ENCODE measurements at regions not wholly inside any gene's neighbourhood (a gene's known extent, or its start where the extent isn't known, plus 50 kb on each side); places are given as distances from the start of the nearest gene placed in this dataset.

DNA sequence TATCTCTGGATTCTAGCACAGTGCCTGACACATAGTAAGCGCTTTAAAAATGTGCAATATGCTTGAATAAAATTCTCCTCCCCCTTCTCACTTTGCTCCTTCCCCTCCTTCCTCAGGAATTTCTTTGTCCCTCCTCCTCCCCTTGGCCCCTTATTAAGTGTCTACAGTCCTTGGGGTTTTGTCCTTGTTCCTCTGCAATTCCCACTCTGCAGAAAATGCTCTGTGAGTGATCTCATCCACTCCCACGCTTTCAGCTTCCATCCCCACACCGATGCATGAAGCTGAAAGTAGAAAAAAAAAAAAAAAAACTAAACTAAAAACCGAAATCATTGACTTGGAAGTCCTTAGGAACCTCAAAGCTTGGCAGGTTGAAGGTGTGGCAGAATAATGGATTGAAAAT lies 273.6 kb downstream of the RRAGC start:
- CTCF ChIA-PET = interaction anchor here (1.1 kb wide), 1 partner anchor 13 kb away, joined by 4 read pairs; no protein-coding TSS in a partner anchor
- H2AFZ ChIP-seq (ENCODE audit: low read depth, low read length, poor library complexity, severe bottlenecking) = no peak overlapping the region
- peaks cover 0 to 12% of the 10 kb centered on the region in 2 experiments; a peak in 2 of 4 replicates for H3K4me1 ChIP-seq (ENCODE audit: control insufficient read depth in 1 of 2, insufficient read depth in 2 of 2, low read length in 2 of 2)
- intact Hi-C loops (cut with micrococcal nuclease) = loop anchor here (2.0 kb wide), 1 partner anchor 559 kb away; no protein-coding TSS in a partner anchor
- POLR2A ChIA-PET = no interaction called here
- TF ChIP-seq, protein P1, sequence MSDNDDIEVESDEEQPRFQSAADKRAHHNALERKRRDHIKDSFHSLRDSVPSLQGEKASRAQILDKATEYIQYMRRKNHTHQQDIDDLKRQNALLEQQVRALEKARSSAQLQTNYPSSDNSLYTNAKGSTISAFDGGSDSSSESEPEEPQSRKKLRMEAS (IDR thresholded peaks at IDR 0.05) = no peak
- TF ChIP-seq, protein P2, sequence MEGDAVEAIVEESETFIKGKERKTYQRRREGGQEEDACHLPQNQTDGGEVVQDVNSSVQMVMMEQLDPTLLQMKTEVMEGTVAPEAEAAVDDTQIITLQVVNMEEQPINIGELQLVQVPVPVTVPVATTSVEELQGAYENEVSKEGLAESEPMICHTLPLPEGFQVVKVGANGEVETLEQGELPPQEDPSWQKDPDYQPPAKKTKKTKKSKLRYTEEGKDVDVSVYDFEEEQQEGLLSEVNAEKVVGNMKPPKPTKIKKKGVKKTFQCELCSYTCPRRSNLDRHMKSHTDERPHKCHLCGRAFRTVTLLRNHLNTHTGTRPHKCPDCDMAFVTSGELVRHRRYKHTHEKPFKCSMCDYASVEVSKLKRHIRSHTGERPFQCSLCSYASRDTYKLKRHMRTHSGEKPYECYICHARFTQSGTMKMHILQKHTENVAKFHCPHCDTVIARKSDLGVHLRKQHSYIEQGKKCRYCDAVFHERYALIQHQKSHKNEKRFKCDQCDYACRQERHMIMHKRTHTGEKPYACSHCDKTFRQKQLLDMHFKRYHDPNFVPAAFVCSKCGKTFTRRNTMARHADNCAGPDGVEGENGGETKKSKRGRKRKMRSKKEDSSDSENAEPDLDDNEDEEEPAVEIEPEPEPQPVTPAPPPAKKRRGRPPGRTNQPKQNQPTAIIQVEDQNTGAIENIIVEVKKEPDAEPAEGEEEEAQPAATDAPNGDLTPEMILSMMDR (IDR thresholded peaks at IDR 0.05 in 2 of 3, conservative IDR thresholded peaks at IDR 0.05 in 1 of 3; ENCODE audit: borderline replicate concordance in 1 of 3, insufficient read depth in 1 of 3, low read depth in 2 of 3, low read length in 2 of 3) = no peak
- TF ChIP-seq CEBPB (IDR thresholded peaks at IDR 0.05; ENCODE audit: low read depth) (no peak), SP1 (IDR thresholded peaks at IDR 0.05; ENCODE audit: low read depth) (no peak), RAD21 (IDR thresholded peaks at IDR 0.05; ENCODE audit: low read depth) (no peak), ZFX (IDR thresholded peaks at IDR 0.05) (no peak)
- peaks cover 0 to 3% of the 10 kb centered on the region in 2 experiments; a peak in 1 of 4 replicates for H3K9me3 ChIP-seq (ENCODE audit: control insufficient read depth in 1 of 2, insufficient read depth in 1 of 2, low read depth in 1 of 2, low read length in 2 of 2)
- no peak overlapping the region for H3K27ac ChIP-seq (ENCODE audit: low read depth, low read length)
- H3K9me2 ChIP-seq (ENCODE audit: insufficient read depth) = no peaks in the 10 kb centered on the region
- H3K79me2 ChIP-seq (ENCODE audit: insufficient read depth, low read length) = no peaks in the 10 kb centered on the region
- RAD21 ChIA-PET (ENCODE audit: low non-redundant PET in 1 of 2, low total read pairs in 2 of 2, uncharacterized antibody in 2 of 2, unreplicated experiment in 2 of 2) = interaction anchor here in 1 of 2 experiments (0.6 kb wide), 1 partner anchor 24 kb away, joined by 3 read pairs; no protein-coding TSS in a partner anchor
- no peak overlapping the region for H3K4me3 ChIP-seq (replicated peaks in 1 of 2; ENCODE audit: low read depth in 1 of 2, low read length in 2 of 2)
- H3K36me3 ChIP-seq (ENCODE audit: control insufficient read depth in 1 of 2, insufficient read depth in 2 of 2, low read length in 2 of 2) = no peaks in the 10 kb centered on the region
- no peak overlapping the region for H3K9ac ChIP-seq (ENCODE audit: low read length)
- BruUV-seq (replicated peaks) = no TSS peak
- no peaks in the 10 kb centered on the region for H3K27me3 ChIP-seq (ENCODE audit: insufficient read depth, low read length)
- no peak overlapping the region for H3K4me2 ChIP-seq (ENCODE audit: low read length)
- DNase-seq (ENCODE audit: low read depth, low spot score) (no peak), ATAC-seq (no peak)
- no peaks in the 10 kb centered on the region for H4K20me1 ChIP-seq (ENCODE audit: insufficient read depth)

DNA sequence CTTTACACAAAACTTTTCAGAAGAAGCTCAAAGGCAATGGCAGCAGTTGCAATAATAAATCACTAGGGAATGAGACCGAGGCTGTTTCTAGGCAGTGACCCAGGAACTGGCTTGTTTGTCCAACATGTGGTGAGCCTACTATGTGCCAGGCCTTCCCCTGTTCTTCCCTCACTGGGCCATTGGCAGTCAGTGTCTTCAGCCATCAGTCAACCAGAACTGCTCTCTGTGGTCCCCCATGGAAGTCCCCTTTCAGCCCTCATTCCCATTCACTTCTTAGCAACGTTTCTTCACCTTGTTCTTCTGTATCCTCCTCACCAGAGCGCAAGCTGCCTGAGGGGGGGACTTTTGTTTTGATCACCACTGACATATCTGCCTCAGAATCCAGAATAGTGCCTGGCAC lies 274.1 kb downstream of the RRAGC start:
- ChIA-PET RAD21 (ENCODE audit: low non-redundant PET in 1 of 2, low total read pairs in 2 of 2, uncharacterized antibody in 2 of 2, unreplicated experiment in 2 of 2) (interaction anchor here in 1 of 2 experiments (0.6 kb wide), 1 partner anchor 23 kb away, joined by 3 read pairs; no protein-coding TSS in a partner anchor), POLR2A (no interaction called here), CTCF (no interaction called here)
- Histone ChIP-seq H3K9me2 (ENCODE audit: insufficient read depth) (no peaks in the 10 kb centered on the region), H3K27ac (ENCODE audit: low read depth, low read length) (no peak overlapping the region), H3K9ac (ENCODE audit: low read length) (no peak overlapping the region), H3K36me3 (ENCODE audit: control insufficient read depth in 1 of 2, insufficient read depth in 2 of 2, low read length in 2 of 2) (no peaks in the 10 kb centered on the region), H2AFZ (ENCODE audit: low read depth, low read length, poor library complexity, severe bottlenecking) (no peak overlapping the region), H3K9me3 (ENCODE audit: control insufficient read depth in 1 of 2, insufficient read depth in 1 of 2, low read depth in 1 of 2, low read length in 2 of 2) (no peaks in the 10 kb centered on the region), H3K27me3 (ENCODE audit: insufficient read depth, low read length) (no peaks in the 10 kb centered on the region), H3K4me2 (ENCODE audit: low read length) (no peak overlapping the region), H3K4me1 (ENCODE audit: control insufficient read depth in 1 of 2, insufficient read depth in 2 of 2, low read length in 2 of 2) (peaks cover 0 to 12% of the 10 kb centered on the region in 2 experiments; a peak in 2 of 4 replicates), H3K79me2 (ENCODE audit: insufficient read depth, low read length) (no peaks in the 10 kb centered on the region), H3K4me3 (replicated peaks in 1 of 2; ENCODE audit: low read depth in 1 of 2, low read length in 2 of 2) (no peak overlapping the region), H4K20me1 (ENCODE audit: insufficient read depth) (no peaks in the 10 kb centered on the region)
- intact Hi-C loops (cut with micrococcal nuclease) = no loop called here
- TF ChIP-seq JUND (IDR thresholded peaks at IDR 0.05) (no peak), ELF1 (IDR thresholded peaks at IDR 0.05; ENCODE audit: borderline replicate concordance, low read depth) (no peak), SIN3A (IDR thresholded peaks at IDR 0.05; ENCODE audit: low read depth) (no peak), FOSL1 (IDR thresholded peaks at IDR 0.05; ENCODE audit: low read depth) (no peak), CEBPB (IDR thresholded peaks at IDR 0.05; ENCODE audit: low read depth) (no peak), TCF7L2 (IDR thresholded peaks at IDR 0.05; ENCODE audit: borderline replicate concordance, extremely low read depth, insufficient read depth, insufficient read length) (no peak), POLR2AphosphoS5 (IDR thresholded peaks at IDR 0.05; ENCODE audit: low read depth, low read length) (no peak)
- TF ChIP-seq, protein P1 (IDR thresholded peaks at IDR 0.05) = no peak
- TF ChIP-seq, protein P3, sequence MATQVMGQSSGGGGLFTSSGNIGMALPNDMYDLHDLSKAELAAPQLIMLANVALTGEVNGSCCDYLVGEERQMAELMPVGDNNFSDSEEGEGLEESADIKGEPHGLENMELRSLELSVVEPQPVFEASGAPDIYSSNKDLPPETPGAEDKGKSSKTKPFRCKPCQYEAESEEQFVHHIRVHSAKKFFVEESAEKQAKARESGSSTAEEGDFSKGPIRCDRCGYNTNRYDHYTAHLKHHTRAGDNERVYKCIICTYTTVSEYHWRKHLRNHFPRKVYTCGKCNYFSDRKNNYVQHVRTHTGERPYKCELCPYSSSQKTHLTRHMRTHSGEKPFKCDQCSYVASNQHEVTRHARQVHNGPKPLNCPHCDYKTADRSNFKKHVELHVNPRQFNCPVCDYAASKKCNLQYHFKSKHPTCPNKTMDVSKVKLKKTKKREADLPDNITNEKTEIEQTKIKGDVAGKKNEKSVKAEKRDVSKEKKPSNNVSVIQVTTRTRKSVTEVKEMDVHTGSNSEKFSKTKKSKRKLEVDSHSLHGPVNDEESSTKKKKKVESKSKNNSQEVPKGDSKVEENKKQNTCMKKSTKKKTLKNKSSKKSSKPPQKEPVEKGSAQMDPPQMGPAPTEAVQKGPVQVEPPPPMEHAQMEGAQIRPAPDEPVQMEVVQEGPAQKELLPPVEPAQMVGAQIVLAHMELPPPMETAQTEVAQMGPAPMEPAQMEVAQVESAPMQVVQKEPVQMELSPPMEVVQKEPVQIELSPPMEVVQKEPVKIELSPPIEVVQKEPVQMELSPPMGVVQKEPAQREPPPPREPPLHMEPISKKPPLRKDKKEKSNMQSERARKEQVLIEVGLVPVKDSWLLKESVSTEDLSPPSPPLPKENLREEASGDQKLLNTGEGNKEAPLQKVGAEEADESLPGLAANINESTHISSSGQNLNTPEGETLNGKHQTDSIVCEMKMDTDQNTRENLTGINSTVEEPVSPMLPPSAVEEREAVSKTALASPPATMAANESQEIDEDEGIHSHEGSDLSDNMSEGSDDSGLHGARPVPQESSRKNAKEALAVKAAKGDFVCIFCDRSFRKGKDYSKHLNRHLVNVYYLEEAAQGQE (IDR thresholded peaks at IDR 0.05; ENCODE audit: low read depth) = no peak
- no TSS peak for BruUV-seq (replicated peaks)
- DNase-seq (ENCODE audit: low read depth, low spot score) = no peak
- no peak for ATAC-seq
